ENCODE measurements at regions not wholly inside any gene's neighbourhood (a gene's known extent, or its start where the extent isn't known, plus 50 kb on each side); places are given as distances from the start of the nearest gene placed in this dataset.

- Mint-ChIP-seq H3K36me3 (ENCODE audit: low read depth) (no peaks in the 10 kb centered on the region), H3K27me3 (no peaks in the 10 kb centered on the region), H3K4me1 (no peaks in the 10 kb centered on the region), H3K4me3 (no peak overlapping the region), H3K27ac (no peak overlapping the region)
- ATAC-seq (no peak), DNase-seq (no peak)
- H3K9me3 ChIP-seq (ENCODE audit: control insufficient read depth, low read length, poor library complexity, severe bottlenecking) = no peaks in the 10 kb centered on the region
These were observed 424.9 kb downstream of the CENPC start for GRCh38 chr4:67120369-67120768.

- no peak for DNase-seq
- no peak overlapping the region for H3K4me3 Mint-ChIP-seq
- H3K9me3 ChIP-seq (ENCODE audit: control insufficient read depth, low read length, poor library complexity, severe bottlenecking) = no peaks in the 10 kb centered on the region
- no peaks in the 10 kb centered on the region for H3K36me3 Mint-ChIP-seq (ENCODE audit: low read depth)
- no peak overlapping the region for H3K27ac Mint-ChIP-seq
- no peak for ATAC-seq
- no peaks in the 10 kb centered on the region for H3K4me1 Mint-ChIP-seq
- H3K27me3 Mint-ChIP-seq = no peaks in the 10 kb centered on the region
These were observed 436.0 kb downstream of the CENPC start for GRCh38 chr4:67109276-67109675.

- H3K9me3 ChIP-seq (ENCODE audit: control insufficient read depth, low read length, poor library complexity, severe bottlenecking) = no peaks in the 10 kb centered on the region
- no peak overlapping the region for H3K27ac Mint-ChIP-seq
- DNase-seq (no peak), ATAC-seq (no peak)
- no peaks in the 10 kb centered on the region for H3K27me3 Mint-ChIP-seq
- no peaks in the 10 kb centered on the region for H3K36me3 Mint-ChIP-seq (ENCODE audit: low read depth)
- H3K4me1 Mint-ChIP-seq = no peaks in the 10 kb centered on the region
- H3K4me3 Mint-ChIP-seq = no peak overlapping the region
These were observed 438.3 kb downstream of the CENPC start for GRCh38 chr4:67106861-67107460.

GRCh38 chr4:67104145-67104544 is 441.2 kb downstream of the CENPC start:
- no peak overlapping the region for H3K27ac Mint-ChIP-seq
- DNase-seq (no peak), ATAC-seq (no peak)
- H3K4me3 Mint-ChIP-seq = no peak overlapping the region
- H3K9me3 ChIP-seq (ENCODE audit: control insufficient read depth, low read length, poor library complexity, severe bottlenecking) = no peaks in the 10 kb centered on the region
- no peaks in the 10 kb centered on the region for H3K27me3 Mint-ChIP-seq
- no peaks in the 10 kb centered on the region for H3K36me3 Mint-ChIP-seq (ENCODE audit: low read depth)
- H3K4me1 Mint-ChIP-seq = no peaks in the 10 kb centered on the region

GRCh38 chr4:67103001-67103747 is 442.1 kb downstream of the CENPC start:
- no peak for DNase-seq
- no peak for ATAC-seq
- Mint-ChIP-seq H3K4me3 (no peak overlapping the region), H3K27ac (no peak overlapping the region), H3K27me3 (no peaks in the 10 kb centered on the region), H3K36me3 (ENCODE audit: low read depth) (no peaks in the 10 kb centered on the region), H3K4me1 (no peaks in the 10 kb centered on the region)
- H3K9me3 ChIP-seq (ENCODE audit: control insufficient read depth, low read length, poor library complexity, severe bottlenecking) = no peaks in the 10 kb centered on the region

GRCh38 chr4:67101612-67102011 is 443.7 kb downstream of the CENPC start:
- H3K36me3 Mint-ChIP-seq (ENCODE audit: low read depth) = no peaks in the 10 kb centered on the region
- H3K4me1 Mint-ChIP-seq = no peaks in the 10 kb centered on the region
- DNase-seq (no peak), ATAC-seq (no peak)
- no peaks in the 10 kb centered on the region for H3K27me3 Mint-ChIP-seq
- no peak overlapping the region for H3K4me3 Mint-ChIP-seq
- no peaks in the 10 kb centered on the region for H3K9me3 ChIP-seq (ENCODE audit: control insufficient read depth, low read length, poor library complexity, severe bottlenecking)
- H3K27ac Mint-ChIP-seq = no peak overlapping the region

GRCh38 chr4:67092351-67092750 is 453.0 kb downstream of the CENPC start:
- H3K4me1 Mint-ChIP-seq = no peaks in the 10 kb centered on the region
- H3K4me3 Mint-ChIP-seq = no peak overlapping the region
- no peaks in the 10 kb centered on the region for H3K36me3 Mint-ChIP-seq (ENCODE audit: low read depth)
- DNase-seq = no peak
- ATAC-seq = no peak
- no peaks in the 10 kb centered on the region for H3K9me3 ChIP-seq (ENCODE audit: control insufficient read depth, low read length, poor library complexity, severe bottlenecking)
- no peaks in the 10 kb centered on the region for H3K27me3 Mint-ChIP-seq
- H3K27ac Mint-ChIP-seq = no peak overlapping the region

GRCh38 chr4:67091673-67092072 is 453.6 kb downstream of the CENPC start:
- no peaks in the 10 kb centered on the region for H3K36me3 Mint-ChIP-seq (ENCODE audit: low read depth)
- no peaks in the 10 kb centered on the region for H3K4me1 Mint-ChIP-seq
- DNase-seq (no peak), ATAC-seq (no peak)
- H3K27me3 Mint-ChIP-seq = no peaks in the 10 kb centered on the region
- H3K27ac Mint-ChIP-seq = no peak overlapping the region
- H3K9me3 ChIP-seq (ENCODE audit: control insufficient read depth, low read length, poor library complexity, severe bottlenecking) = no peaks in the 10 kb centered on the region
- H3K4me3 Mint-ChIP-seq = no peak overlapping the region

GRCh38 chr4:67087897-67088296 is 457.4 kb downstream of the CENPC start:
- Mint-ChIP-seq H3K27ac (no peak overlapping the region), H3K27me3 (no peaks in the 10 kb centered on the region), H3K4me3 (no peak overlapping the region), H3K36me3 (ENCODE audit: low read depth) (no peaks in the 10 kb centered on the region), H3K4me1 (no peaks in the 10 kb centered on the region)
- DNase-seq (no peak), ATAC-seq (no peak)
- no peaks in the 10 kb centered on the region for H3K9me3 ChIP-seq (ENCODE audit: control insufficient read depth, low read length, poor library complexity, severe bottlenecking)

- no peak for ATAC-seq
- no peaks in the 10 kb centered on the region for H3K9me3 ChIP-seq (ENCODE audit: control insufficient read depth, low read length, poor library complexity, severe bottlenecking)
- DNase-seq = no peak
- no peaks in the 10 kb centered on the region for H3K4me1 Mint-ChIP-seq
- no peaks in the 10 kb centered on the region for H3K36me3 Mint-ChIP-seq (ENCODE audit: low read depth)
- H3K4me3 Mint-ChIP-seq = no peak overlapping the region
- H3K27me3 Mint-ChIP-seq = no peaks in the 10 kb centered on the region
- H3K27ac Mint-ChIP-seq = no peak overlapping the region
These were observed 460.5 kb downstream of the CENPC start for GRCh38 chr4:67084783-67085182.

- ATAC-seq (no peak), DNase-seq (no peak)
- Mint-ChIP-seq H3K4me1 (no peaks in the 10 kb centered on the region), H3K4me3 (no peak overlapping the region), H3K27me3 (no peaks in the 10 kb centered on the region), H3K36me3 (ENCODE audit: low read depth) (no peaks in the 10 kb centered on the region), H3K27ac (no peak overlapping the region)
- H3K9me3 ChIP-seq (ENCODE audit: control insufficient read depth, low read length, poor library complexity, severe bottlenecking) = no peaks in the 10 kb centered on the region
These were observed 461.8 kb downstream of the CENPC start for GRCh38 chr4:67083496-67083895.

- Mint-ChIP-seq H3K4me3 (no peak overlapping the region), H3K36me3 (ENCODE audit: low read depth) (no peaks in the 10 kb centered on the region), H3K27ac (no peak overlapping the region), H3K27me3 (no peaks in the 10 kb centered on the region), H3K4me1 (no peaks in the 10 kb centered on the region)
- DNase-seq = no peak
- no peaks in the 10 kb centered on the region for H3K9me3 ChIP-seq (ENCODE audit: control insufficient read depth, low read length, poor library complexity, severe bottlenecking)
- ATAC-seq = no peak
These were observed 462.6 kb downstream of the CENPC start for GRCh38 chr4:67082746-67083145.

GRCh38 chr4:67080046-67080557 is 465.2 kb downstream of the CENPC start:
- Mint-ChIP-seq H3K36me3 (ENCODE audit: low read depth) (no peaks in the 10 kb centered on the region), H3K4me1 (no peaks in the 10 kb centered on the region)

GRCh38 chr4:67071641-67072040 is 473.7 kb downstream of the CENPC start:
- no peaks in the 10 kb centered on the region for H3K27me3 Mint-ChIP-seq
- ATAC-seq = no peak
- no peak overlapping the region for H3K27ac Mint-ChIP-seq
- H3K4me3 Mint-ChIP-seq = no peak overlapping the region
- no peaks in the 10 kb centered on the region for H3K4me1 Mint-ChIP-seq
- no peak for DNase-seq
- H3K9me3 ChIP-seq (ENCODE audit: control insufficient read depth, low read length, poor library complexity, severe bottlenecking) = no peaks in the 10 kb centered on the region
- H3K36me3 Mint-ChIP-seq (ENCODE audit: low read depth) = no peaks in the 10 kb centered on the region

More at GRCh38 chr4:67080046-67080557, 465.2 kb downstream of the CENPC start:
- ATAC-seq (no peak), DNase-seq (no peak)
- Mint-ChIP-seq H3K4me3 (no peak overlapping the region), H3K27me3 (no peaks in the 10 kb centered on the region), H3K27ac (no peak overlapping the region)
- no peaks in the 10 kb centered on the region for H3K9me3 ChIP-seq (ENCODE audit: control insufficient read depth, low read length, poor library complexity, severe bottlenecking)
